ENCODE measurements at regions not wholly inside any gene's neighbourhood (a gene's known extent, or its start where the extent isn't known, plus 50 kb on each side); places are given as distances from the start of the nearest gene placed in this dataset.

DNA sequence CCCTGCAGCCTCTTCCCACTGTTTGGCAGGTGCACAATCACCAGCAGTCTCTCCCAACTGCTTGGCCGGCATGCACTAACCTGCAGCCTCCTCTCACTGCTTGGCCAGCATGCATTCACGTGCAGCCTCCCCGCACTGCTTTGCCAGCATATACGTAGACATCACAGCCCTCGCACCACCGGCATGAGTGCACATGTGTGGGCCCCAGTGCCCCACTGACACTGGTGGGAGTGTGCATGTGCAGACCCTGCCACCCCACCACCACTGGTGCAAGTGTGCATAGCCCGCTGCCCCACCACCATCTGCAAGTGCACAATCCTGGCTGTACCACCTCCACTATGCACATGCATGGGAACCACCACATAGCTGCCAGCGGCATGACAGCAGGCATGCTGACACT lies 127.5 kb upstream of the SOX9 start:
- H3K27me3 ChIP-seq (ENCODE audit: control insufficient read depth in 2 of 2, insufficient read depth in 1 of 2, low read length in 1 of 2), result no peaks in the 10 kb centered on the region
- WGBS, result 93% methylated on average over 8 of the region's 8 CpGs
- no peak for DNase-seq (ENCODE audit: low read depth in 6 of 9, low spot score in 9 of 9)
- no peaks in the 10 kb centered on the region for H3K9me3 ChIP-seq (ENCODE audit: control insufficient read depth in 2 of 2, insufficient read depth in 1 of 2, low read length in 1 of 2)
- H3K4me3 ChIP-seq (ENCODE audit: low read length in 2 of 2), result no peak overlapping the region
- no peaks in the 10 kb centered on the region for H3K36me3 ChIP-seq (ENCODE audit: control insufficient read depth in 2 of 2, insufficient read depth in 2 of 2, low read length in 1 of 2)
- H3K4me1 ChIP-seq (ENCODE audit: control insufficient read depth in 2 of 2, insufficient read depth in 2 of 2, low read length in 2 of 2), result no peaks in the 10 kb centered on the region
- no peak overlapping the region for H3K27ac ChIP-seq (ENCODE audit: low read depth in 1 of 2, low read length in 1 of 2)

DNA sequence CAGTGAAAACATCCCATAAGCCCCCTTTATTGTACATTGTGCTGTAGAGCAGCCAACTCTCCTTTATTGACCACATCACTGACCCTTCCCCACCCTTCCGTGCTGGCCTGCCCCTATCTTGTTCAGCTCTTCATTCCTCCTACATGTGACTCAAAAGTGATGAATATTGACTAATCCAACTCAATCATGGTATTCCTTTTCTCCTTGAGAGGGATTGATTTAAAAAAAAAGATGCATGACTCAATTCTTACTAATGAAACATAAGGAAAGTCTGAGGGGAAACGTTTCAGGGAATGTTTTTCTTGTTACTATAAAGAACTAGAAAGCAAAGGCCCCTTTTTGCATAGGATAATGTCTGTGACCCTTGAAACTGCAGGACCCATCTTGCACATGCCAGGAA lies 125.2 kb upstream of the SOX9 start:
- H3K27ac ChIP-seq (ENCODE audit: low read depth in 1 of 2, low read length in 1 of 2), result no peak overlapping the region
- no peak for DNase-seq (ENCODE audit: low read depth in 6 of 9, low spot score in 9 of 9)
- 82% methylated on average over 2 of the region's 2 CpGs for WGBS
- H3K4me1 ChIP-seq (ENCODE audit: control insufficient read depth in 2 of 2, insufficient read depth in 2 of 2, low read length in 2 of 2), result no peaks in the 10 kb centered on the region
- no peak overlapping the region for H3K4me3 ChIP-seq (ENCODE audit: low read length in 2 of 2)
- no peaks in the 10 kb centered on the region for H3K27me3 ChIP-seq (ENCODE audit: control insufficient read depth in 2 of 2, insufficient read depth in 1 of 2, low read length in 1 of 2)
- no peaks in the 10 kb centered on the region for H3K36me3 ChIP-seq (ENCODE audit: control insufficient read depth in 2 of 2, insufficient read depth in 2 of 2, low read length in 1 of 2)
- no peaks in the 10 kb centered on the region for H3K9me3 ChIP-seq (ENCODE audit: control insufficient read depth in 2 of 2, insufficient read depth in 1 of 2, low read length in 1 of 2)

DNA sequence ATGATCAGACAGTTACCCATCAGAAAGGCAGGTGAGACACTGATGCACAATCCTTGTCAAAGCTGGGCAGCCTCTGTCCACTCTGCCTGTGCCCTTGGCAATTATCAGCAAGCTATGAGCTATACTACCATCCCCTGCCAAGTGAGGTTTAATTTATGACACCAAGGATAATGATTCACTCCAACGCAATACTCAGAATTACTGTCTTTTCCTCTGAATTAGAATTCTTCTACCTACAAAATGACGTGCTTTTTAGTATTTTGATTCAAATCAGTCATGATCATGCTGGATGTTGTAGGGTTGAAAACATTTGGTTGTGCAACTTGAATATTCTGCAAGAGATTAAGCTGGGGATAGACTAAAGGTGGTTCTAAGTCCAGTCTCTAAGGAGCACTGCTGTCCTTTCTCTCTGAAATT lies 116.8 kb upstream of the SOX9 start:
- Histone ChIP-seq H3K36me3 (ENCODE audit: control insufficient read depth in 2 of 2, insufficient read depth in 2 of 2, low read length in 1 of 2) (no peaks in the 10 kb centered on the region), H3K27me3 (ENCODE audit: control insufficient read depth in 2 of 2, insufficient read depth in 1 of 2, low read length in 1 of 2) (no peaks in the 10 kb centered on the region), H3K4me1 (ENCODE audit: control insufficient read depth in 2 of 2, insufficient read depth in 2 of 2, low read length in 2 of 2) (no peaks in the 10 kb centered on the region), H3K4me3 (ENCODE audit: low read length in 2 of 2) (no peak overlapping the region), H3K27ac (ENCODE audit: low read depth in 1 of 2, low read length in 1 of 2) (no peak overlapping the region), H3K9me3 (ENCODE audit: control insufficient read depth in 2 of 2, insufficient read depth in 1 of 2, low read length in 1 of 2) (no peaks in the 10 kb centered on the region)
- no peak for DNase-seq (ENCODE audit: low read depth in 6 of 9, low spot score in 9 of 9)
- 90% methylated on average over 2 of the region's 2 CpGs for WGBS

DNA sequence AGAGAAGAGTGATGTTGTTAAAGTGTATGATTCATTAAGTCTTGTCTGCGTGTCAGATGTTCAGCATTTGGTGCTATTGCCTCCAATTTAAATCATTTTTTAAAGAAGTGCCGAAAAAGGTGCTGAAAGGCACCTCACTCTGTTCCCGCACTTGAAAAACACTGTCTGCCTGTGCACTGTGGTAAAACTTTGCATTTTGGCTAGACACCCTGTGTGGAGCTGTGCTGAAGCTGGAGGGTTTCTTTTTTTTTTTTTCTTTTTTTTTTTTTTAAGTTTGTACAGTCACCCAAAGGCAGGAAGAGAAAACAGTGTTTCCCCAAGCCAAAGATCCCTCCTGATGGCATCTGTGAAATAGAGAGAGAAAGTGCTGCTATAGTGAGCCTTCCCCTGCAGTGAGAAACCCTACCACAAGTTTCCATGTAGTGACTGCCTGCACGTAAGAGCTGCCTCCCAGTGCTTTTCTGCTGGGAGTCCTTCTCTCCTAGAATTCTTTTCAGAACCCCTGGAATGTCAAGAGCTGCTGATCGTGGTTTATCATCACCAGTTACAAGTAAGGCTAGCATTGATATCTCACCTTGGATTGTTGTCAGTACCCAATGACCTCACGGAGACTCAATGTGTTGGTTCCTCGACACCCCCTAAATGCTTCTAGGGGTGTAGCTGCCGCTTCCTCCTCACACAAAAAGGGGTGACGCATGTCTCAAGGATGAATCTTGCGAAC lies 116.0 kb upstream of the SOX9 start:
- Histone ChIP-seq H3K36me3 (ENCODE audit: control insufficient read depth in 2 of 2, insufficient read depth in 2 of 2, low read length in 1 of 2) (no peaks in the 10 kb centered on the region), H3K9me3 (ENCODE audit: control insufficient read depth in 2 of 2, insufficient read depth in 1 of 2, low read length in 1 of 2) (no peaks in the 10 kb centered on the region), H3K4me3 (ENCODE audit: low read length in 2 of 2) (no peak overlapping the region), H3K27ac (ENCODE audit: low read depth in 1 of 2, low read length in 1 of 2) (no peak overlapping the region), H3K4me1 (ENCODE audit: control insufficient read depth in 2 of 2, insufficient read depth in 2 of 2, low read length in 2 of 2) (no peaks in the 10 kb centered on the region), H3K27me3 (ENCODE audit: control insufficient read depth in 2 of 2, insufficient read depth in 1 of 2, low read length in 1 of 2) (no peaks in the 10 kb centered on the region)
- DNase-seq (ENCODE audit: low read depth in 6 of 9, low spot score in 9 of 9), result no peak
- 89% methylated on average over 10 of the region's 10 CpGs for WGBS

DNA sequence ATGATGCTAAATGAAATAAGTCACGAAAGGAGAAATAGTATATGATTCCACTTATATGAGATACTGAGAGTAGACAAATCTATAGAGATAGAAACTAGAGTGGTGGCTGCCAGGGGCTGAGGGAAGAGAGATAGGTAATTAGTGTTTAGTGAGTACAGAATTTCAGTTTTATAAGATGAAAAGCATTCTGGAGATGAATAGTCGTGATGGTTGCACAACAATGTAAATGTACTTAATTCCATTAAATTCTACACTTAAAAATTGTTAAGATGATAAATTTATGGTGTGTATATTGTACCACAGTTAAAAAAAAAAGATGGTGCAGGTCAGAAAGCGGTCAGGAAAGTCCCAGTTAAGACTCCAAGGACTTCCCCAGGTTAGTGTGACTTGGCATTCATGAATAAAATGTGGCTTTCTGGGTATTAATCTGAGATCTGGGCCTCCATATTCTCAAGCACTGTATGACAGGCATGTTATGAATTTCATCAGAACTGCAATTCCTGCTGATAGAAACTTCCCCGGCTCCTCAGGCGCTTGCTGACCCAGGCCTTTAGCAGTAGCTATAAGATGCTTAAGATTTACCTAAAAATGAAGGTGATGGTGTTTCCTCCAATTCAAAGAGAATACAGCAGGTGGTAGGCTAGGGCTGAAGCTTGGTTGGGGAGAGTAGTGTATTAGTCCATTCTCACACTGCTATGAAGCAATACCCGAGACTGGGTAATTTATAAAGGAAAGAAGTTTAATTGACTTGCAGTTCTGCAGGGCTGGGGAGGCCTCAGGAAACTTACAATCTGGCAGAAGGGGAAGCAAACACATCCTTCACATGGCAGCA lies 115.3 kb upstream of the SOX9 start:
- Histone ChIP-seq H3K36me3 (ENCODE audit: control insufficient read depth in 2 of 2, insufficient read depth in 2 of 2, low read length in 1 of 2) (no peaks in the 10 kb centered on the region), H3K9me3 (ENCODE audit: control insufficient read depth in 2 of 2, insufficient read depth in 1 of 2, low read length in 1 of 2) (no peaks in the 10 kb centered on the region), H3K27ac (ENCODE audit: low read depth in 1 of 2, low read length in 1 of 2) (no peak overlapping the region), H3K4me1 (ENCODE audit: control insufficient read depth in 2 of 2, insufficient read depth in 2 of 2, low read length in 2 of 2) (no peaks in the 10 kb centered on the region), H3K4me3 (ENCODE audit: low read length in 2 of 2) (no peak overlapping the region), H3K27me3 (ENCODE audit: control insufficient read depth in 2 of 2, insufficient read depth in 1 of 2, low read length in 1 of 2) (no peaks in the 10 kb centered on the region)
- DNase-seq (ENCODE audit: low read depth in 6 of 9, low spot score in 9 of 9), result no peak
- 86% methylated on average over 6 of the region's 6 CpGs for WGBS

DNA sequence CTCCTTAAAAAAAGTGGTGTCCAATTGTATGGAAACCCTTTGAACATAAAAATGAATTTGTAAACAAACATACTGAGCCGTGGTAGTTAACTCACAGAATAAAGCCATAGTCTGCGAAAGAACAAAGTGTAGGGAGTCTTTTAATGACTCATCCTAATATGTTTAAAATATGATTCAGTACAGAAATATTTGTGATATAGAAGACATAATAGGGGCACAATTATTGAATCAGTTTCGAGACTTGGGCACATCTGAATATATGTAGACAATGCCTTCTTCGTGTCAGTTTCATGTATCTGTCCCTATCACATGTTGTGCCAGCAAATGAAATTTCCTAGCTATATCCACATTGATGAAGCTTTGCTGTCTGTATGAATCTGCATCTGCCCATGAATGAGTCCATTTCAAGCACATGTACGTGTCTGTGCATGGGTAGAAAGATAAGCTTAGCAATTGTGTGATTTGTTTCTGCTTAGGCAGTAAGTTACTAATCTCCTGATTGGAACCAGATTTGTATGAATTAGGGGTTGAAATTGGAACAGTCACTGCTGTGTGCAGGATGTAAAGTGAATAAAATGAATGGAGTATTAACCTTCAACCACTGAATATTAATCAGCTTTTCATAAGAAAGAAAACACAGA lies 112.5 kb upstream of the SOX9 start:
- WGBS, result 91% methylated on average over 5 of the region's 5 CpGs
- no peak for DNase-seq (ENCODE audit: low read depth in 6 of 9, low spot score in 9 of 9)
- no peaks in the 10 kb centered on the region for H3K27me3 ChIP-seq (ENCODE audit: control insufficient read depth in 2 of 2, insufficient read depth in 1 of 2, low read length in 1 of 2)
- H3K4me1 ChIP-seq (ENCODE audit: control insufficient read depth in 2 of 2, insufficient read depth in 2 of 2, low read length in 2 of 2), result no peaks in the 10 kb centered on the region
- no peak overlapping the region for H3K27ac ChIP-seq (ENCODE audit: low read depth in 1 of 2, low read length in 1 of 2)
- no peak overlapping the region for H3K4me3 ChIP-seq (ENCODE audit: low read length in 2 of 2)
- no peaks in the 10 kb centered on the region for H3K36me3 ChIP-seq (ENCODE audit: control insufficient read depth in 2 of 2, insufficient read depth in 2 of 2, low read length in 1 of 2)
- H3K9me3 ChIP-seq (ENCODE audit: control insufficient read depth in 2 of 2, insufficient read depth in 1 of 2, low read length in 1 of 2), result no peaks in the 10 kb centered on the region

DNA sequence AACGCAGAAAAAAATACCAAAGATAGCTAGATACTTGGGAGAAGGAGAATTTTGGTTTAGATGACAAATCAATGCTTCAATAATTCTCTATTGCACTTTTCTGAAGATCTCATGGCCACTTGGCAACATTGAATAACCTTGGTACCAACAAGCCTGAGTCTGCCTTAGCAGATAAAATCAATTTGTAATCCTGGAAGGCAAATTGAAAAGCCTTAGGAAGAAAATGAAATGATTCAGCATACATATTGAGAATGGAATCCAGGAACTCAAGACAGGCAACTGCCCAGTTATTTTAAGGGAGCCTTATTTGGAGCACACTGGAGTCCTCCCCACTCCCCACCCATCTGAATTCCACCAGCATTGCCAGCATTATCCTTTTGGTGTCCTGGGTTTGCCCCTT lies 109.3 kb upstream of the SOX9 start:
- Histone ChIP-seq H3K27me3 (ENCODE audit: control insufficient read depth in 2 of 2, insufficient read depth in 1 of 2, low read length in 1 of 2) (no peaks in the 10 kb centered on the region), H3K36me3 (ENCODE audit: control insufficient read depth in 2 of 2, insufficient read depth in 2 of 2, low read length in 1 of 2) (no peaks in the 10 kb centered on the region), H3K4me3 (ENCODE audit: low read length in 2 of 2) (no peak overlapping the region), H3K9me3 (ENCODE audit: control insufficient read depth in 2 of 2, insufficient read depth in 1 of 2, low read length in 1 of 2) (no peaks in the 10 kb centered on the region), H3K4me1 (ENCODE audit: control insufficient read depth in 2 of 2, insufficient read depth in 2 of 2, low read length in 2 of 2) (no peaks in the 10 kb centered on the region), H3K27ac (ENCODE audit: low read depth in 1 of 2, low read length in 1 of 2) (no peak overlapping the region)
- DNase-seq (ENCODE audit: low read depth in 6 of 9, low spot score in 9 of 9), result no peak
- 92% methylated on average over 1 of the region's 1 CpG for WGBS

DNA sequence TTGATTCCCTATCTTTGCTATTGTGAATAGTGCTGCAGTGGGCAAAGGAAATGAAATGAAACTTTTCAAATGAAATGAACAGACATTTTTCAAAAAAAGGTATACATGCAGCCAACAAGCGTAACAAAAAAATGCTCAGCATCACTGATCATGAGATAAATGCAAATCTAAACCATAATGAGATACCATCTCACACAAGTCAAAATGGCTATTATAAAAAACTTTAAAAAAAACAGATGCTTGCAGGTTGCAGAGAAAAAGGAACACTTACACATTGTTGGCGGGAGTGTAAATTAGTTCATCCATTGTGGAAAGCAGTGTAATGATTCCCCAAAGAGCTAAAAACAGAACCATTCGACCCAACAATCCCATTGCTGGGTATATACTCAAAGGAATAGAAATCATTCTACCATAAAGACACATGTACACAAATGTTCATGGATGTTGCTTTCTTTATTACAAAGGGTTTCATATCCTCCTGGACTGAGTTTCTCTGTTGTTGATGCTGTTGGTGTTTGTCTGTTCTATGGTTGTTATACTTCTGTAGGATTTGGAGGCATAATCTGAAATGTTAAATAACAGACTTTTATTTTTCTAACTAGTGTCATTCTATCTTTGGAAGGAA lies 99.3 kb upstream of the SOX9 start:
- H3K27me3 ChIP-seq (ENCODE audit: control insufficient read depth in 2 of 2, insufficient read depth in 1 of 2, low read length in 1 of 2), result no peaks in the 10 kb centered on the region
- 92% methylated on average over 3 of the region's 3 CpGs for WGBS

More for the DNA sequence above, 99.3 kb upstream of the SOX9 start:
- Histone ChIP-seq H3K36me3 (ENCODE audit: control insufficient read depth in 2 of 2, insufficient read depth in 2 of 2, low read length in 1 of 2) (no peaks in the 10 kb centered on the region), H3K4me1 (ENCODE audit: control insufficient read depth in 2 of 2, insufficient read depth in 2 of 2, low read length in 2 of 2) (no peaks in the 10 kb centered on the region), H3K27ac (ENCODE audit: low read depth in 1 of 2, low read length in 1 of 2) (no peak overlapping the region), H3K4me3 (ENCODE audit: low read length in 2 of 2) (no peak overlapping the region), H3K9me3 (ENCODE audit: control insufficient read depth in 2 of 2, insufficient read depth in 1 of 2, low read length in 1 of 2) (no peaks in the 10 kb centered on the region)
- no peak for DNase-seq (ENCODE audit: low read depth in 6 of 9, low spot score in 9 of 9)
